ENCODE measurements at regions not wholly inside any gene's neighbourhood (a gene's known extent, or its start where the extent isn't known, plus 50 kb on each side); places are given as distances from the start of the nearest gene placed in this dataset.

GRCh38 chr6:142651384-142651783 is 293.6 kb downstream of the HIVEP2 start:
- WGBS (ENCODE audit: insufficient coverage): no CpG with 5 or more reads among the region's 3 CpGs
- POLR2A ChIA-PET: no interaction called here
- H3K9ac ChIP-seq (ENCODE audit: low read length): no peak overlapping the region

GRCh38 chr6:142653710-142654420 is 291.1 kb downstream of the HIVEP2 start:
- CTCF ChIA-PET: no interaction called here
- no peak overlapping the region for H3K4me3 ChIP-seq (ENCODE audit: control extremely low read depth in 1 of 5, extremely low read depth in 1 of 5, insufficient read depth in 1 of 5, low read depth in 2 of 5, low read length in 4 of 5)
- ATAC-seq (ENCODE audit: low read depth) (no peak), DNase-seq (no peak)
- no CpG with 5 or more reads among the region's 5 CpGs for WGBS (ENCODE audit: insufficient coverage)
- H3K4me3 Mint-ChIP-seq: no peak overlapping the region
- intact Hi-C loops (cut with micrococcal nuclease): no loop called here
- no peaks in the 10 kb centered on the region for H3K9me3 ChIP-seq (ENCODE audit: control extremely low read depth in 1 of 3, control insufficient read depth in 2 of 3, insufficient read depth in 1 of 3, low read length in 2 of 3)
- no peaks in the 10 kb centered on the region for H3K9me3 Mint-ChIP-seq (ENCODE audit: insufficient read depth)
- POLR2A ChIA-PET: no interaction called here
- H3K9ac ChIP-seq (ENCODE audit: low read length): no peak overlapping the region
- H3K27ac Mint-ChIP-seq: no peak overlapping the region
- H3K27ac ChIP-seq (ENCODE audit: low read length in 2 of 2): no peak overlapping the region
- no peak for TF ChIP-seq CTCF (IDR thresholded peaks at IDR 0.05)
- no peaks in the 10 kb centered on the region for H3K4me1 Mint-ChIP-seq
- no peak overlapping the region for H3K4me2 ChIP-seq (replicated peaks; ENCODE audit: low read depth, low read length, poor library complexity, severe bottlenecking)
- no peak overlapping the region for H2AFZ ChIP-seq (ENCODE audit: insufficient read depth, low read depth, low read length, poor library complexity, severe bottlenecking)
- H3K36me3 ChIP-seq (replicated peaks in 1 of 2; ENCODE audit: control extremely low read depth in 1 of 2, control insufficient read depth in 1 of 2, extremely low read depth in 1 of 2, insufficient read depth in 2 of 2, low read length in 1 of 2): no peaks in the 10 kb centered on the region
- peaks cover 4% of the 10 kb centered on the region for H3K27me3 Mint-ChIP-seq
- no peaks in the 10 kb centered on the region for H3K27me3 ChIP-seq (replicated peaks in 1 of 4; ENCODE audit: control extremely low read depth in 1 of 4, control insufficient read depth in 3 of 4, insufficient read depth in 4 of 4, low read length in 3 of 4)
- no peaks in the 10 kb centered on the region for H3K4me1 ChIP-seq (ENCODE audit: control insufficient read depth in 2 of 2, insufficient read depth in 2 of 2, low read length in 2 of 2)
- H4K20me1 ChIP-seq (ENCODE audit: control insufficient read depth, insufficient read depth, low read length, poor library complexity, severe bottlenecking): no peaks in the 10 kb centered on the region
- no peaks in the 10 kb centered on the region for H3K79me2 ChIP-seq (ENCODE audit: control insufficient read depth, insufficient read depth, low read length)

More at GRCh38 chr6:142651384-142651783, 293.6 kb downstream of the HIVEP2 start:
- Mint-ChIP-seq H3K4me1 (no peaks in the 10 kb centered on the region), H3K27me3 (peaks cover 7% of the 10 kb centered on the region), H3K9me3 (ENCODE audit: insufficient read depth) (no peaks in the 10 kb centered on the region), H3K27ac (no peak overlapping the region), H3K4me3 (no peak overlapping the region)
- Histone ChIP-seq H3K9me3 (ENCODE audit: control extremely low read depth in 1 of 3, control insufficient read depth in 2 of 3, insufficient read depth in 1 of 3, low read length in 2 of 3) (no peaks in the 10 kb centered on the region), H2AFZ (ENCODE audit: insufficient read depth, low read depth, low read length, poor library complexity, severe bottlenecking) (no peak overlapping the region), H4K20me1 (ENCODE audit: control insufficient read depth, insufficient read depth, low read length, poor library complexity, severe bottlenecking) (no peaks in the 10 kb centered on the region), H3K4me2 (replicated peaks; ENCODE audit: low read depth, low read length, poor library complexity, severe bottlenecking) (no peak overlapping the region), H3K4me3 (ENCODE audit: control extremely low read depth in 1 of 5, extremely low read depth in 1 of 5, insufficient read depth in 1 of 5, low read depth in 2 of 5, low read length in 4 of 5) (no peak overlapping the region), H3K36me3 (replicated peaks in 1 of 2; ENCODE audit: control extremely low read depth in 1 of 2, control insufficient read depth in 1 of 2, extremely low read depth in 1 of 2, insufficient read depth in 2 of 2, low read length in 1 of 2) (no peaks in the 10 kb centered on the region), H3K27me3 (replicated peaks in 1 of 4; ENCODE audit: control extremely low read depth in 1 of 4, control insufficient read depth in 3 of 4, insufficient read depth in 4 of 4, low read length in 3 of 4) (no peaks in the 10 kb centered on the region), H3K27ac (ENCODE audit: low read length in 2 of 2) (no peak overlapping the region), H3K79me2 (ENCODE audit: control insufficient read depth, insufficient read depth, low read length) (no peaks in the 10 kb centered on the region), H3K4me1 (ENCODE audit: control insufficient read depth in 2 of 2, insufficient read depth in 2 of 2, low read length in 2 of 2) (no peaks in the 10 kb centered on the region)
- CTCF ChIA-PET: no interaction called here
- intact Hi-C loops (cut with micrococcal nuclease): no loop called here
- no peak for DNase-seq
- TF ChIP-seq CTCF (IDR thresholded peaks at IDR 0.05): no peak
- TF ChIP-seq EZH2 (IDR thresholded peaks at IDR 0.05; ENCODE audit: borderline replicate concordance, insufficient read depth, low read depth, low read length, poor library complexity, severe bottlenecking): no peak
- no peak for ATAC-seq (ENCODE audit: low read depth)
